ENCODE measurements at regions not wholly inside any gene's neighbourhood (a gene's known extent, or its start where the extent isn't known, plus 50 kb on each side); places are given as distances from the start of the nearest gene placed in this dataset.

GRCh38 chr7:3159039-3159438 is 115.4 kb upstream of the CARD11 start:
- TF ChIP-seq CHD2 (IDR thresholded peaks at IDR 0.05; ENCODE audit: low read length, partially characterized antibody): no peak
- TF ChIP-seq POLR2A (IDR thresholded peaks at IDR 0.05; ENCODE audit: low read length): no peak
- no peak for TF ChIP-seq NR3C1 (IDR thresholded peaks at IDR 0.05)
- no peak for TF ChIP-seq SMC3 (IDR thresholded peaks at IDR 0.05)
- no peak for TF ChIP-seq CTCF (IDR thresholded peaks at IDR 0.05)
- no peak for TF ChIP-seq JUNB (IDR thresholded peaks at IDR 0.05)
- TF ChIP-seq REST (IDR thresholded peaks at IDR 0.05): no peak
- TF ChIP-seq MAX (IDR thresholded peaks at IDR 0.05): no peak
- no peak for TF ChIP-seq RAD21 (conservative IDR thresholded peaks at IDR 0.05 in 1 of 2, IDR thresholded peaks at IDR 0.05 in 1 of 2)
- no peak for TF ChIP-seq POLR2AphosphoS2 (conservative IDR thresholded peaks at IDR 0.05; ENCODE audit: low read length)
- no peak for TF ChIP-seq KDM5A (IDR thresholded peaks at IDR 0.05)
- TF ChIP-seq RNF2 (IDR thresholded peaks at IDR 0.05; ENCODE audit: borderline replicate concordance, low read depth): no peak
- no peak for TF ChIP-seq RFX5 (IDR thresholded peaks at IDR 0.05)

Data from A549 (cell line).